ENCODE measurements at regions not wholly inside any gene's neighbourhood (a gene's known extent, or its start where the extent isn't known, plus 50 kb on each side); places are given as distances from the start of the nearest gene placed in this dataset.

DNA sequence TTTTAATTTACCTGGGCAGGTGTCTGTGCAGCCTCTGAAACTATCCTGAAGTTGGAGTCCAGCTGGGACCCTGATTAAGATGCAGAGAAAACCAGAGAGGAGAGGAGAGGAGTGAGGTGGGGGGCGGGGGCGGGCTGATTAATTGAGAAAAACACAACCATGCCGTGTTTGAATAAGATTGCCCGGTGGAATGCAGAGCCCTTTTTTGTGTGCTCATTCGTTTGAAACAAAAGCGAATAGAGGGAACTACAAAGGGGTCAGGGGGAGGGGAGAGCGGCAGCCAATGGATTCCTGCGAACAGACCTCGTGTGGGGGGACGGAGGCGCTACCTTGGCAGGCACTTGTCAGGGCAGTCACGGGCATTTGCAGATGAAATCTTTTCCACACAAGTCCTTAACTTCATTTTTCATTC is 355.8 kb downstream of the SOX9 start:
- DNase-seq = no peak

DNA sequence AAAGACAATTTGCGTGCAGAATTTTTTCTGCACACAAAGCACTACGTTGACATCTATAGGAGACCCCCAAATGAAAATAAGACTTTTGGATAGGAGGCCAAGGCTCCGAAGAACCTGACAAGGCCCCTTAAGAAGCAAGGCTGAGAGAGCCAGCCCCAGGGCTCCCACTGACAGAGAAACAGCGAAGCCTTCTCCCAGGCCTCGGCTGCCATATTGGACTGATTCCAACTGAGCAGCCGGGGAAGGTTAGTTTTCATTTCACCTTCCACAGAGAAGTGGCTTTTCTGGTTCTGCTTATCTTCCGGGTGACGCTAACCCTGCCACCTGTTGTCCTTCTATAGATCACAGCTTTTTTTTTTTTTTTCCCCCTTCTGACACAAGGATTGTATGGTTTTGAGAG is 356.7 kb downstream of the SOX9 start:
- no peak for DNase-seq

DNA sequence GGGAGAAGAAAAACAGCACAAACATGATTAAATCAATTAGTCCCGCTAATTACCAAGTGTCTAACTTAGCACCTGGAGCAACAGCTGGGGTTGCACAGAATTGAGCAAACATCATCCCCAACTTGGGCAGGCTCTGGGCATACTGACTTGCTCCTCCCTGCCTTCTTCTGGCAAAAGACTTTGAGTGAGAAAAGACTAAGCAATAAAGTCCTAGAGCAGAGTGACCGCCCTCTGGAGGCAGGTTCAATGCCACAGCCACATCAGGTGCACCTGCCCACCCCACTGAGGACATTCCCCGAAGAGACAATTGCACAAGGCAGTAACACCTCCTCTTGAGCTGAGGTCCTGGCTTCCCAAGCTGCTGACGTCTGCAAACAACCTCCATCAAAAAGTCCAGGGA is 358.3 kb downstream of the SOX9 start:
- no peak for DNase-seq

DNA sequence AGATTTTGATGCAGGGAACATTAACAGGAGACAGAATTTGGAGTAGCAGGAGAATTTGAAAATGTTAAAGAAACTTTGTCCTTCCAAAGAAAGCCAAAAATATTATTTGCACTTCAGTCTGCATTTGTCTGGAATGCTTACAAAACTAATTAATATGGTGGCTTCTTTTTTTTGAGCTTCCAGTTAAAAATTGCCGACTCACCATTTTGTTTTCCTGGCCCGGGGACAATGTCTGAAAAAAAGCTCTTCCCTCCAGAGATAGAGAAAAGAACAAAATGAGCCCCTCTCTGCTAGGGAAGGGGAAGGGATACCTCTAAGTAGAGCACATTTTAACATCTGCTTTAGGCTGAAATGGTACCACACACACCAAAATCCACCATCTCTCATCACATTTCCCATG is 360.8 kb downstream of the SOX9 start:
- DNase-seq = no peak

DNA sequence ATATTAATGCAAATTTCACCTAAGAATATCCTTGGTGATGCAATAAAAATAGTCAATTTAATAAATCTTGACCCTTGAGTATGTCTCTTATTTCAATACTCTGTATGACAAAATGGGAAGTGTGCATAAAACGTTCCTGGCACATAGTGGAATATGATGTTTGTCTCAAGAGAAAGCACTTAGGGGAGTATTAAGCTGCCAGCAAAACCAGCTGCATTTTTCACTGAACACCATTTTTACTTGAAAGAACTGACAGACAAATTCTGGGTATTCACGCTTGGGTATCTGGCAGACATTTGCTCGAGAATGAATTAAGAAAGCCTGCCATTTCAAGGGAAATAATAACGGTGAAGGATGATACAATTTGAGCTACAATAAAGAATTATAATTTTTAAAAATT is 364.8 kb downstream of the SOX9 start:
- DNase-seq = no peak

DNA sequence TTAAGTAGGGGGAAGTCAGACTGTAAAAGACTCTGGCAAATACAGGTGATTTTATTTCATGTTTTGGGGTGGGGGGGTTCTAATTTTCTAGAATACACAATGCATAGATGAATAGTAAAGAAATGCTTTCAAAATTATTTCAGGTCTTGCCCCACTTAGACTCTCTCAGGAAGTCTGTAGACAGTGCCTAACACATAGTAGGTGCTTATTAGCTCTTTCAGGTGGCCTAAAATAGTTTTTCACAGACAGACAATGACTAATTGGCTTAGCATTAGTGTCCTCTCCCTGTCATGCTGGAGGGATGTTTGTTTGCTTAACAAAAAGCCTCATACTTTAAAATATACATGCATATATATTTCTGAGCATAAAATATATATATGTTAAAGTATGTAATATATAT is 366.0 kb downstream of the SOX9 start:
- DNase-seq = no peak

DNA sequence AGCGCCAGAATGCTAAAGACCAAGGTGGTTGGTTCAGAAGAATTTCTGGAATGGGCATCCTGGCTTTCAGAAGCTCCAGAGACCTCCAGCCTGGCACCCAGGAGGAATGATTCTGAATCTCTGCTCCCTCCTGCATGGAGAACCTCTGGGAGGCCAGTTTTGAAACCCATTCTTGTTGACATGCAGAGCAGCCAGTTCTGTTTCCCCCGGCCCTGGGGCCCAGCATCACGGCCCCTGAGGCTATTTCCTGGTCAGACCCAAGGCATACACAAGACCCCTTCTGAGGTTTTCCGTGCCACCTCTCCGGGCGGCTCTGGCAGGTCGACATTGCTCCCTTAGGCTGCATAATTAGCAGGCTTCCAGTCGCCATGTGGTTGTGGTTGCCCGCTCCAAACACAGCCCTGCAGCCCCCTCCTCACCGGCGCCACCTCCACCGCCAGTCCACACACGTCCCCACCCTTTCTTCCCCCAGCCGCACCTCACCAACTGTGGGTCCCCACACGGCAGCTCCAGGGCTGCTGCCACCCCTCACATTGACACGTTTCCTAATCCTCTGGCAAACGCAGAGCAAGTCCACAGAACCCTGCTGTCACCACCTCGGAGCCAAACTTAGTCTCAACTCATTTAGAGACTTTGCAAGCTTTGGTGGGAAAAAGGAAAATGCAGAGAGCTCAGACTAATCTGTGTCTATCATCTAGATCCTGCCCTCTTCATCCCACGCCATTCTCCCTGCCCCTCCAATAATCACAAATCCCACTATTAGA is 367.1 kb downstream of the SOX9 start:
- no peak for DNase-seq

DNA sequence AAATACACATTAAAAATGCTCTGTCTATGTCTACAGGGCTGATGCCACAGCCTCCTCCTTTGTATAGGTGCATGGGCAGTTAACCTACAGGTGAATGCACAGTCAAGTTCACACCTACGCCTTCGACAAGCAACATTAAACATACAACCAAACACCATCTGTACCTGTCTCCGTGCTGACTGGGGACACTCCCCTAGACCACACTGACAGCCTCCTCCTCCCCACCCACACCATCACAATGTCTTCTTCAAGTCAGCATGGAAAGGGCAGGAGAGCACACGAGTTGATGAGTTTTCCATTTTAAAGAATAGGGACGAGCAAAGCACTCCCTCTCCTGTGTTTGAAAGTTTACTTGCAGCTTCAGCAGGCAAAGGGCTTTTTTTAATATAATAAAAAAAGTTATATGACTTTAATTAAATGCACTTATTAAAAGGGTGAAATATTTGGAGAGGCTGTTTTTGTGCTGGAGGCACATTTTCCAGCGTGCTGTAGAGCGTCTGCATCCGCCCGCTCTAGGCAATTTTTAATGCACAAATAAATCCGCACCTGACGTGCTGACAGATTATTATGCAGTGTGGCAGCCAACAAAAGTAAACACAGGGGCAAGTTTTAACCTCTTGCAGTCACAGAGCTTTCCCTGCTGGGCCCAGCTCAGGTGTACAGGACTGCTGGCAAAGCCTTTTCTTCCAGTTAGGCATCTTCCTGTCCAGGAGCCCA is 367.9 kb downstream of the SOX9 start:
- DNase-seq = no peak

DNA sequence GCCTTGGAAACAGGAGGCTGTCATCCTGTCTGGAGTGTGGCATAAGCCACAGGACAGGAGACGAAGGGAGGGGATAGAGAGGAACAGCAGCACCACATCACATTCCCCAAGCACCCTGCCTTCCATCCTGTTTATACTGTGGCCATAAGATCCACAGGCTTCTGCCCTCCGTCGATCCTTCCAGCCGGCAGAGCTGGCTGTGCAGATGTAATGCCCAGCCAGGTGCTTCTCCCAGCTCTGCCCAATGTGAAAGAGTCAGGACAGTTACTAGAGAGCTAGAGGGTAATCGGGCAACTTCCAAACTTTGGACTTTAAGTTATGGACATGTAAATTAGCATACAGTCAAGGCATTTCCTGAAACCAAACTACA is 368.4 kb downstream of the SOX9 start:
- DNase-seq = no peak

DNA sequence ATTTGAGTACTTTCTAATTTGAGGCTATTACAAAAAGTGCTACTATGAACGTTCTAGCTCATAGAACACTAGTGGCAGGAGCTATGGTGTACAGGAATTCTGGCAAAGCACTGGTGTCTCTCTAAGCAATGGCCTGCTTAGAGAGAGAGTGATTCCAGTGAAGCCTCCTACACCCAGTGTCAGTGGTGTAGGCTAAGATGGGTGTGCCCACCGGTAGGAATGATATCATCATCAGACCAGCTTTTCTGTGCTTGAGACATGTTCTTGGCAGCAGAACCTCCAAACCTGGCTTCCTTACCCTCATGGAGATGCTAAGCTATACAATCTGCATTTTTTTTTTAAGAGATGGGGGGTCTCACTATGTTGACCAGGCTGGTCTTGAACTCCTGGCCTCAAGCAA is 370.3 kb downstream of the SOX9 start:
- DNase-seq = no peak

DNA sequence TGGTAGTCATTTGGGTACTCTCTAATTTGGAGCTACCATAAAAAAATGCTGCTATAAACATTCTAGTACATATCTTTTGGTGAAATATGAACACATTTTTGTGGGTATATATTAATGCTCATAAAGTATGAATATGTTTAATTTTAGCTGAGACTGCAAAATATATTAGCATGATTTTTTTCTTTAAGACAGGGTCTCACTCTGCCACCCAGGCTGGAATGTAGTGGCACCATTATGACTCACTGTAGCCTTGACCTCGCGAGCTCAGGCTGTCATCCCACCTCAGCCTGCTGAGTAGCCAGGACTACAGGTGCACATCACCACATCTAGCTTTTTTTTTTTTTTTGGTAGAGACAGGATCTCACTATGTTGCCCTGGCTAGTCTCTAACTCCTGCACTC is 371.7 kb downstream of the SOX9 start:
- DNase-seq = no peak

DNA sequence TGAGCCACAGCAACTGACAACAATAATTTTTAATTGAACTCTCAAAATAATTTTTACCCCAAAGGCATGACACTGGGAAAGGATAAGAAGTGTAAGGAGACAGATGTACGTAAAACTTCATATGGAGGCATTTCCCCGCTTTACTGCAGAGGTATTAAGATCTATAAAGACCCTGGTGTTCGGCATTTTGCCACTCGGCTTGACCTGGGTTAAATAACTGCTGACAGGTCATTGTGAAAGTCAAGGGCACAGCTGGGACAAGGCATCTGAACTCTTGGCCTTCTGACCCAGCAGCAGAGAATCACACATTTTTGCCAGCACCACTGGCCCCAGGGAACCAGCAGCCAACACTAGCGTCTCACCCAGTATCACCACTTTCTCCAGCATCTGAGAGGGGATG is 372.1 kb downstream of the SOX9 start:
- no peak for DNase-seq

DNA sequence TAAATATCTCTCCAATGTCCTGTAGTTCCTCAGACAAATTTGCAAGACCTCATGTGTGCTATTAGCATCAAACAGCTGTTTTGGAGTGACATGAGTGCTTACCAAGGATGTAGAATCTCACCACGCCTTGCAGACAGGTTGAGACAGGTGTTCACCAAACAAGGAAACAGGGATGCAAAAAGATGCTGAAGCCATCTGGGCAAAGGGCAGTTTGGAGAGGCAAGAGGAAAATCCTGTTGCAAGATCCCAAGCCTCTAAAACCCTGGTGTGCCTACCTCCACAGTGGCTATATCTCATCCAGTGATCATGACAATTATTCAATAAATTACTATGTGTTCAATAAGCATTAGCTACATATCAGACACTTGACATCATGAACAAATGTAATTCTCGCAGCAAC is 373.7 kb downstream of the SOX9 start:
- no peak for DNase-seq

DNA sequence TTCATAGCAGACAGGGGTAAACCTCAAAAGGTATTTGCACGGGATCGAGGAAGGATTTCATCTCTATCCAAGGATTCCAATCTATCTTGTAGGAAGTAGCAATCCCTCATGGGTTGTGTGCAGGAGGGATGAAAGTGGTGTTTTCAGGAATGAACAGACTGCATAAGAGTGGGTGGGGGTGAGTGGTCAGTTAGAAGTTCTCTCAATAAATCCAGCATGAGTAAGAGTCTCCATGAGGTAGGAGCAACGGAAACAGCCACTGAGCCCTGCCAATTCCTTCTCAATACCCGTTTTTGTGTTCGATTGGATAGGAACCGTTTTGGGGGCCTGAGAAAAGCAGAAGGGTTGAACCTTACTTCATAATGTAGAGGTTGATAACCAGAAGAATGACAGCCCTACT is 375.6 kb downstream of the SOX9 start:
- DNase-seq = no peak

DNA sequence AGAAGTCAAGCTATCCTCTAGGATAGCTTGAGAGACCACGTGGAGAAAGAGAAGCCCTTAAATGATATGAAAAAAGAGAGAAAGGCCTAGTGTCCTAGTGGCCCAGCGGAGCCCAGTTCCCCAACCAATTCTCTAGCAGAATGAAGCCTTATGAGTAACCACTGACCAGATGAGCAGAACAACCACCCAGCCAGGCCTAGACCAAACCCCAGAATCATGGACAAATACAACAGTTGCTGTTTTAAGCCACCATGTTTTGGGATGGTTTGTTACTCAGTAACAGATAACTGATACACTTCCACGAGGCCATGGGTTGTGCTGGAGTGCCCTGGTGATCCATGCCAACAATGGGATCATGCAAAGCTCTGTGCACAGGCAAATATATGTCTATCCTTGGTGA is 377.1 kb downstream of the SOX9 start:
- no peak for DNase-seq

DNA sequence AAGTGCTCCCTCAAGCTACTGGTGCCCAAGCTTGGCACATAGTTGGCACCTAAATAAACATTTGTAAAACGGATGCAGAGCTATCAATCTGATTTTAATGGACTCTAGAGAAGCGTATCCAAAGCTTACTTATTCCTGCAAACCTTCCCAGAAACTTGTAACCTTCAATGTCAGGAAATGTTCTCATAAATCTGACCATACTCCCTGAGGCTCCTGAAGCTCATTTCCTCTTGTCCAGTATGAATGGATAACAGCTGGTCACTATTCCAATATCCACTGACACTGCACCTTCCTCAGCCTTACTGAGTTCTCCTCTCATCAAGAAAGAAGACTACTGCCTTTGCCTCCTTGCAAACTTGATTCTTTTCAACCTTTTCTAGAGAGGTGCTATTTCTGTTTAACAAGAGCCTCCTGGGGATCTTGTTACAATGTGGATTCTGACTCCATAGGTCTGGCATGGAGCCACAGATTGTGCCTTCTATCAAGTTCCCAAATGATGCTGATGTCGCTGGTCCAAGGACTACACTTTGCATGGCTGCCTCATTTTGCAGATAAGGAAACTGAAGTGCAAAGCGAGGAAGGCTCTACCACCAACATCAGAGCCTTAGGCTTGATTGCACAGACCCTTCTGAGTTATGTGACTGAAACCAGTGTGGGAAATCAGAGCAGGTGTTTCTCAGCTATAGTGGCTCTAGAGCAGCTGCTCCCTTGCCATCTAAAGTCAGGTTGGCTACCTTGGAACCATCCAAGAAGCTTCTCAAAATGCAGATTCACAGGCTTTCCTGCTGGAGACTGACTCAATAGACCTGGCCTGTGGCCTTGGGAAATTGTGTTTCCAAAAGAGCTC is 377.8 kb downstream of the SOX9 start:
- DNase-seq = no peak

DNA sequence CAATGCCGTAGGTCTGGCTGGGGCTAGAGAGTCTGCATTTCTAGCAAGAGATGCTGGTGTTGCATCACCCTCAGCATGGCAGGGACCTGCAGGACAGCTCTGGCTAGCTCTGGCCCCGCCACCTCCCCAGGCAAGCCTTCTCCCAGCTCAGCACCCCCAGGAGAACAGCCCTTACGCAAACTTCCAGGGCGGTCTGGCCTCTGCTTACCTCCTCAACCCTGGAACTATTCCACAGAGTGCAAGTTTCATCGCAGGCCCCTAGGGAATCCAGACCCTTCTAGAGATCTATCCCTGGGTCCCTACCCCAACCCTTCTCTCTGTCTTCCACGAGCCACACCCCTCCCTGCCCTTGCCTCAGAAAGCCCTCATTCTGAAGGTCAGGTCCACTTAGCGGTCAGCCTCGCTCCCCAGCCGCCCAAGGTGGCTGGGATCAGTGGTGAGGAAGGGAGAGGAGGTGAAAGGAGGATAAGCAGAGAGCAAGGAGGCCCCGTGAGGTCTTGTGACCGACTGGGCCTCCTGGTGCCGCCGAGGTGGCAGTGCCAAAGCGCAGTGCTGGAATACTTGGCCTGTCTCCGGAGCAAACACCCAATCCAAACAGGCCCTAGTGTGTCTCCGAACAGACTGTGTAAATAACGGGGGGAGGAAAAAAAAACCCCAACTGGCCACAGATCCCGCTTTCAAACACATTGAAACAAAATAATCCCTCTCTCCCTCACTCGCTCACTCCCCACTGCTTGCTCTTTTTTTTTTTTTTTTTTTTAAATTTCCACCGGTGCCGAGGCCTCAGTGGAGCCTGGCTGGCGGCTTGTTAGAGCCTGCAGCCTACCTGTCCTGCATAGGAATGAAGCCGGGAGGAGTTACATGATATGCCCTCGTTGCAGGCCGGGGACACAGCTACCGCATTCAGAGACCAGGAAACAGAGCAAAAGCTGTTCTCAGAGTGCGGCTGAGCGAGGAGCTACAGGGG is 380.9 kb downstream of the SOX9 start:
- no peak for DNase-seq

DNA sequence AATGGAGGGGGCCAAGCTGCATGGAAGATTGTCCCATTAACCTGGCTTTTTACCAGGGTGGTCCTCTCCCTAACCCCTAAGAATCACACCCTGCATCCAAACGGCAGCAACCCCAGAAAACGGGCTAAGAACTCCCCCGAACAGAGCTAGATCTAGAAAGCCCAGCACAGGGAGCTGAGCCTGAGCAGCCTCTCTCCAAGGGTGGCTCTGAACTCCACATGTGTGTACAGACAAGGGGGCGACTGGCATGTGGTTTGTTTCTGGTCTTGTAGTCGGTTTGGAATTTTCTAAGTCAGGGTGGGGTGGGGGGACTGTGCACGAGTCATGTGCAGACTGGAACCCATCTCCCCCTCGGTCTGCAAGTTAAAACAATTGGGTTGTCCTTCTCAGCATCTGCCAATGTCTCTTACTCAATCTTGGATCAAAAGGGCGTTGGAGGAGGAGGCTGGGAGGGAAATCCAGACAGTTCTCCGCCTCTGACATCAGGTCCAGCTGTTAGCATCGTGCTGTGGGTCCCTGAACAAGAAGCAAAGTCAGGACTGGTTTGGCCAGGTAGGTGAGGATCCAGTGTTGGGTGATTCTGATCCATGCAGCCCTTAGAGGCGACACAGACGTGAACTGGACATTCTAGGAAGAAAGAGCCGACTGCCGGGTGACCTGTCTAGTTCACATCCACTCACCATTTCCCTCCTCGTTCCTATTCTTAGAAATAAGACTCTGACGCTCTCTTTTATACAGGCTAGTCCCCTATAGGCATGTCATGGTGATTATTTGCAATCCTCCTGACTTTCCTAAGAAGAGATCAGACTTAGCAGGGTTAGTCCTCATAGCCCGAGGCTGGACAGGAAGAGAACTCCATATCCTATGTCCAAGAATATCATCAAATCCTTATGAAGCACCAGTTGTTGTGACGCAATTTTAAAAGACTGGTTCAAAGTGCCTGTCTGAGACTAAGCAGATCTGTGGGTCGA is 381.8 kb downstream of the SOX9 start:
- no peak for DNase-seq

DNA sequence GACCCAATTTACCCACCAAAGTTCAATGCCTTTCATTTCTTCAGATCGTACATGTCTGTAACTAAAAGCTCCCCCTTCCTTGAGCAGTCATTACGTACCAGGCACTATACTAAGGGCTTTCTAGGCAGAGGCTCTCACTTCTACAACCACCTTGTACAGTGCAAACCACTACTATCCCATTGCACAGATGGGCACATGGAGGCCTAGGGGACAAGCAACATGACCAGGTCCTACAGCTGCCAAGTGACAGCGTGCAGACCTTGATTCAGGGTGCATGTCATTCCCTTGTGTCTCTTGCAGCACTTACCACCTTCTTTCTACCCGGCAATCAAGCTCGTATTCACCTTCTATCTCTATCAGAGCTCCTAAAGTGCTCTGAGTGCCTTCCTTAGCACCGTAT is 382.7 kb downstream of the SOX9 start:
- no peak for DNase-seq

DNA sequence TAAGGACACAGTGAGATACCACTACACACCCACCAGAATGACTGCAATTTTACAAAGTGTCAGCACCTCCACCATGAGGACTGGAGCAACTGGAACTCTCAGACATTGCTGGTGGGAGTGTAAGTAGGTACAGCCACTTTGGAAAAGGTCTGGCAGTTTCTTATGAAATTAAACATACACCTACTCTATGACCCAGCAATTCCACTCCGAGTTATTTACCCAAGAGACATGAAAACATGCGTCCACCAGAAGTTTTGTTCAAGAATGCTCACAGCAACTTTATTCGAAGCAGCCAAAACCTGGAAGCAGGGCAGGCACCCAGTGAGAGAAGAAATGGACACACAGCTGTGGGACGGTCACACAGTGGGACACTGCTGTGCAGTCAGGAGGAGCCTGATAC is 384.0 kb downstream of the SOX9 start:
- no peak for DNase-seq

DNA sequence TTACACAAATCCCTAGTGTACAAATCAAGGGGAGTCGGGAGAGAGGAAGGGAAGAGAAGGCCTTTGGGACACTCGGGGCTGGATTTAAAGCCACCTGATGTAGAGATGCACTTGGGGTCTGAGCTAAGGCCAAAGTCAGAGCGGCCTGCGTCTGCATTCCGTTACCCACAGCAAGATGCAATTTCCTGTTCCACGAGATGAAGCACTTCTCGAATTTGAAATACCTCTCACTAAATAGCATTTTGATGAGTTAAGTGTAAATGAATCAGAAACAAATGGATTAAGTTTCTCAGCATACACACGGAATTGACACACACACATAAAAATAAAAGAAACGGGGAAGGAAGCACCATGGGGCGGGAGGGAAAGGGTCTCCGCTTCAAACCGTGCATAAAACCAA is 386.0 kb downstream of the SOX9 start:
- DNase-seq = no peak
